Suppressor macrophage treated with lipopolysaccharide for 1 hour (primary cell): ENCODE measurements at regions not wholly inside any gene's neighbourhood (a gene's known extent, or its start where the extent isn't known, plus 50 kb on each side); places are given as distances from the start of the nearest gene placed in this dataset.
"Not testable (repeated sequence)": the region's sequence is repeated elsewhere in the genome, so short reads cannot be mapped to it uniquely, and the experiment has no call there.

Experiments used
- DNase-seq, 3 donors: peaks; one replicate each; pipeline ENCODE4 v3.0.0-alpha.2; 2020 to 2022

GRCh38 chr18:60010984-60011383, 111.2 kb downstream of the PMAIP1 start:
- no peak for DNase-seq

GRCh38 chr18:60010513-60010912, 110.7 kb downstream of the PMAIP1 start:
- DNase-seq: no peak

- no peak for DNase-seq
Observed at GRCh38 chr18:60007661-60008060, 107.9 kb downstream of the PMAIP1 start.

GRCh38 chr18:60003610-60004185, 103.9 kb downstream of the PMAIP1 start:
- no peak for DNase-seq

- peak; percentile 24 to 29 (median 27) for DNase-seq
Observed at GRCh38 chr18:59996370-59996966, 96.7 kb downstream of the PMAIP1 start.

GRCh38 chr18:59994357-59994756, 94.6 kb downstream of the PMAIP1 start:
- peak in 1 of 3 donors; percentile 5 for DNase-seq

GRCh38 chr18:59993560-59993959, 93.8 kb downstream of the PMAIP1 start:
- DNase-seq: no peak

GRCh38 chr18:59990121-59990823, 90.5 kb downstream of the PMAIP1 start:
- no peak for DNase-seq

GRCh38 chr18:59988098-59988706, 88.4 kb downstream of the PMAIP1 start:
- peak; percentile 69 to 75 (median 71) for DNase-seq

- DNase-seq: no peak
Observed at GRCh38 chr18:59987102-59987501, 87.3 kb downstream of the PMAIP1 start.

GRCh38 chr18:59986139-59986538, 86.3 kb downstream of the PMAIP1 start:
- DNase-seq: no peak

- DNase-seq: no peak
Observed at GRCh38 chr18:59985289-59985688, 85.5 kb downstream of the PMAIP1 start.

- DNase-seq: no peak
Observed at GRCh38 chr18:59983506-59983905, 83.7 kb downstream of the PMAIP1 start.

GRCh38 chr18:59980188-59980637, 80.4 kb downstream of the PMAIP1 start:
- DNase-seq: no peak

- no peak for DNase-seq
Observed at GRCh38 chr18:59971871-59972428, 72.2 kb downstream of the PMAIP1 start.

GRCh38 chr18:59971144-59971543, 71.3 kb downstream of the PMAIP1 start:
- peak in 1 of 3 donors; percentile 8 for DNase-seq

GRCh38 chr18:59969477-59970028, 69.8 kb downstream of the PMAIP1 start:
- DNase-seq: not testable (repeated sequence)

- no peak for DNase-seq
Observed at GRCh38 chr18:59968583-59968982, 68.8 kb downstream of the PMAIP1 start.

GRCh38 chr18:59967878-59968277, 68.1 kb downstream of the PMAIP1 start:
- DNase-seq: no peak

GRCh38 chr18:59966913-59967312, 67.1 kb downstream of the PMAIP1 start:
- no peak for DNase-seq

- DNase-seq: no peak
Observed at GRCh38 chr18:59963229-59963628, 63.4 kb downstream of the PMAIP1 start.

- DNase-seq: no peak
Observed at GRCh38 chr18:59961070-59961469, 61.3 kb downstream of the PMAIP1 start.

GRCh38 chr18:59960272-59960671, 60.5 kb downstream of the PMAIP1 start:
- DNase-seq: no peak
